OCI-LY1 (cell line): ENCODE measurements at regions not wholly inside any gene's neighbourhood (a gene's known extent, or its start where the extent isn't known, plus 50 kb on each side); places are given as distances from the start of the nearest gene placed in this dataset.

Experiments
- CTCF ChIP-seq: fragments of 200-600 bp; sonication (generic), shearing (Covaris generic); IDR thresholded peaks from 2 replicates; pipeline ENCODE4 v1.5.1; 2017; ENCODE audit warnings: mild to moderate bottlenecking, antibody characterized with exemption, low read length, moderate library complexity, mixed read lengths
- EZH2 ChIP-seq: fragments of 200-600 bp; sonication (generic), shearing (Covaris generic); IDR thresholded peaks from 2 replicates; pipeline ENCODE4 v1.8.0; 2017; ENCODE audit warnings: borderline replicate concordance, mixed run types, mild to moderate bottlenecking, antibody characterized with exemption, low read length, moderate library complexity, mixed read lengths

- TF ChIP-seq CTCF (no peak), EZH2 (no peak)
These were observed 199.8 kb downstream of the AHR start for GRCh38 chr7:17498230-17498629.
